Esophagus squamous epithelium (tissue), 5 donors: ENCODE measurements at regions not wholly inside any gene's neighbourhood (a gene's known extent, or its start where the extent isn't known, plus 50 kb on each side); places are given as distances from the start of the nearest gene placed in this dataset.

ENCODE experiments used
- DNase-seq: peaks from one replicate; lab custom pipeline; 2025; lab: John Stamatoyannopoulos, UW
- H3K27ac ChIP-seq, 4 donors: fragments of 200-600 bp; sonication (generic); one replicate each; pipeline ENCODE4 v1.5.1; 2016 to 2019; ENCODE audit warnings: mild to moderate bottlenecking in 1 of 4
- H3K27me3 ChIP-seq, 4 donors: fragments of 200-600 bp; sonication (generic); 1 replicate in 3 of 4; 2 replicates in 1 of 4; pipeline versions ENCODE4 v1.5.1 to v1.6.0; 2017 to 2021; ENCODE audit warnings: antibody characterized with exemption in 1 of 4
- H3K36me3 ChIP-seq, 3 donors: fragments of 200-600 bp; sonication (generic); one replicate each; pipeline ENCODE4 v1.5.1; 2016 to 2019
- H3K4me1 ChIP-seq, 3 donors: fragments of 200-600 bp; sonication (generic); one replicate each; pipeline ENCODE4 v1.5.1; 2017 to 2019
- H3K4me3 ChIP-seq, 4 donors: fragments of 200-600 bp; sonication (generic); 1 replicate in 3 of 4; 2 replicates in 1 of 4; pipeline ENCODE4 v1.5.1; 2016 to 2019; ENCODE audit warnings: mild to moderate bottlenecking in 2 of 4, moderate library complexity in 1 of 4
- H3K9me3 ChIP-seq, 3 donors: fragments of 200-600 bp; sonication (generic); one replicate each; pipeline ENCODE4 v1.5.1; 2016 to 2019
- POLR2A ChIP-seq, 4 donors: fragments of 450-650 bp; IDR thresholded peaks; one replicate each; pipeline ENCODE4 v1.6.1; 2017; ENCODE audit warnings: antibody characterized with exemption in 4 of 4, mild to moderate bottlenecking in 4 of 4, moderate library complexity in 3 of 4
- WGBS, 2 donors: methylation state at CpG; one replicate each; pipeline ENCODE4 v1.1.5; 2018; 5-methylcytosine and 5-hydroxymethylcytosine counted together
- intact Hi-C: fragments of 100-400 bp; cut with DNase I; formaldehyde crosslinking; loops from one replicate; pipeline ENCODE4 v1.15.0; 2022
- TF ChIP-seq, protein P1 (sequence below), 6 experiments: fragments of 450-650 bp in 4 of 6; fragments of 200-600 bp in 2 of 6; sonication (generic) in 2 of 6; IDR thresholded peaks; one replicate each; pipeline ENCODE4 v1.5.1; 2016 to 2019; ENCODE audit warnings: antibody characterized with exemption in 6 of 6, mild to moderate bottlenecking in 4 of 6, moderate library complexity in 4 of 6
- donor health status: DM: yes; HTN: yes; CAD: no.

DNA sequence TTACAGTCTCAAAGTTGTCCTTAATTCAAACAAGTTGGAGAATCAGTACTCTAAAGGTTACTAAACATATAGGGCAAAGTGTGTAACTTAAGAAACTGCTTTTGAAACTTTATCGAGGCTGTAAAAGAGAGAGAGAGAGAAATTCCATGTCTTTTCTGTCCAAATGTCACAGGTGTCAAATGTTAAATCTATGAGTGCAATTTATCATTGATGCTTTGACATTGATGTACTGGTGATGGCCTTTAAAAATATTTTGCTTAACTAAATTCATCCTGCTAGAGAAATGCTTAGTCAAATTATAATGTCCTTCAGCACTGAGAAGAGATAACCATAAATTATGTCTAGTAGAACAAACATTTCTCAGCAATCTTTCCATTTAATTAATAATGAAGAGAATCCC, 1602.1 kb upstream of the TMEFF2 start:
- TF ChIP-seq, protein P1, sequence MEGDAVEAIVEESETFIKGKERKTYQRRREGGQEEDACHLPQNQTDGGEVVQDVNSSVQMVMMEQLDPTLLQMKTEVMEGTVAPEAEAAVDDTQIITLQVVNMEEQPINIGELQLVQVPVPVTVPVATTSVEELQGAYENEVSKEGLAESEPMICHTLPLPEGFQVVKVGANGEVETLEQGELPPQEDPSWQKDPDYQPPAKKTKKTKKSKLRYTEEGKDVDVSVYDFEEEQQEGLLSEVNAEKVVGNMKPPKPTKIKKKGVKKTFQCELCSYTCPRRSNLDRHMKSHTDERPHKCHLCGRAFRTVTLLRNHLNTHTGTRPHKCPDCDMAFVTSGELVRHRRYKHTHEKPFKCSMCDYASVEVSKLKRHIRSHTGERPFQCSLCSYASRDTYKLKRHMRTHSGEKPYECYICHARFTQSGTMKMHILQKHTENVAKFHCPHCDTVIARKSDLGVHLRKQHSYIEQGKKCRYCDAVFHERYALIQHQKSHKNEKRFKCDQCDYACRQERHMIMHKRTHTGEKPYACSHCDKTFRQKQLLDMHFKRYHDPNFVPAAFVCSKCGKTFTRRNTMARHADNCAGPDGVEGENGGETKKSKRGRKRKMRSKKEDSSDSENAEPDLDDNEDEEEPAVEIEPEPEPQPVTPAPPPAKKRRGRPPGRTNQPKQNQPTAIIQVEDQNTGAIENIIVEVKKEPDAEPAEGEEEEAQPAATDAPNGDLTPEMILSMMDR (IDR thresholded peaks at IDR 0.05) = no peak
- TF ChIP-seq POLR2A (IDR thresholded peaks at IDR 0.05) = no peak
- 46 to 67% methylated on average over 1 of the region's 1 CpG for WGBS, 2 donors

DNA sequence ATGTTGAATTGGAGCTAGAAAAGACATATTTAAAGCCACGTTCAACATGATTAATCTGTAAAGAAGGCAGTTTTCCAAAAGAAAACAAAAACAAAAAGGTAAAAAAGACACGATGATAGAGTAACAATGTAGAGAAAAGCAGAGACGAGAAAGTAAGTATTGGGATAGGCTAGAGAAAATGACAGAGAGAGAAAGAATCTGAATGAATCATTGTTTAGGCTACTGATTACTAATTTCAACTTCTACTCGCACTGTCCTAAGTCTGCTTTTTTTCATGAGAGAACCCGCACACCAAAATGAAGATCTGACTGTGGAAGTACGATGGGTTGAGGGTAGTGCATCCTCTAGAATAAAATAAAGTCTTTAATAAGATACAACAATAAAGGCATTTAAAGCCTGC, 1599.2 kb upstream of the TMEFF2 start:
- Histone ChIP-seq H3K27ac (no peak overlapping the region), H3K36me3 (no peaks in the 10 kb centered on the region), H3K27me3 (no peaks in the 10 kb centered on the region), H3K9me3 (no peaks in the 10 kb centered on the region), H3K4me3 (no peak overlapping the region), H3K4me1 (no peaks in the 10 kb centered on the region)
- DNase-seq = no peak
- no peak for TF ChIP-seq POLR2A (IDR thresholded peaks at IDR 0.05)
- TF ChIP-seq, protein P1 (IDR thresholded peaks at IDR 0.05) = no peak
- WGBS, 2 donors = 51 to 53% methylated on average over 6 of the region's 6 CpGs
- intact Hi-C loops = no loop called here

More for the DNA sequence above, 1602.1 kb upstream of the TMEFF2 start:
- no peak for DNase-seq
- Histone ChIP-seq H3K4me3 (no peak overlapping the region), H3K27me3 (no peaks in the 10 kb centered on the region), H3K27ac (no peak overlapping the region), H3K36me3 (no peaks in the 10 kb centered on the region), H3K4me1 (no peaks in the 10 kb centered on the region), H3K9me3 (no peaks in the 10 kb centered on the region)
- intact Hi-C loops = no loop called here

DNA sequence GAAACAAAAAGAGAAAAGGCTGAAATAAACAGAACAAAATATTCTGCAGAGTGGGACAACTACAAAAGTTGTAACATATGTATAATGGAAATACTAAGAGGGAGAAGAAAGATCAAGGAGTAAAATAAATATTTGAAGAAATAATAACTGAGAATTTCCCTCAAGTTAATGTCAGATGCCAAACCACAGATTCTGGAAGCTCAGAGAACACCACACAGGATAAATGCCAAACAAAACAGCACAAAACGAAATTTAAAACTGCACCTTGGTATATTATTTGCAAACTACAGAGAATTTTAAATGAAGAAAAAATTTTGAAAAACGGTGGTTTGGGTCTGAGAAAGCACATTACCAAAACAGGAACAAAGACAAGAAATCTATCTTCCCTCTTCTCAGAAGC, 1588.9 kb upstream of the TMEFF2 start:
- WGBS, 2 donors = 11 to 37% methylated on average over 2 of the region's 2 CpGs
- Histone ChIP-seq H3K4me3 (no peak overlapping the region), H3K36me3 (no peaks in the 10 kb centered on the region), H3K4me1 (no peaks in the 10 kb centered on the region), H3K9me3 (no peaks in the 10 kb centered on the region), H3K27me3 (no peaks in the 10 kb centered on the region), H3K27ac (no peak overlapping the region)
- intact Hi-C loops = no loop called here
- DNase-seq = no peak
- TF ChIP-seq, protein P1 (IDR thresholded peaks at IDR 0.05) = no peak
- TF ChIP-seq POLR2A (IDR thresholded peaks at IDR 0.05) = no peak

DNA sequence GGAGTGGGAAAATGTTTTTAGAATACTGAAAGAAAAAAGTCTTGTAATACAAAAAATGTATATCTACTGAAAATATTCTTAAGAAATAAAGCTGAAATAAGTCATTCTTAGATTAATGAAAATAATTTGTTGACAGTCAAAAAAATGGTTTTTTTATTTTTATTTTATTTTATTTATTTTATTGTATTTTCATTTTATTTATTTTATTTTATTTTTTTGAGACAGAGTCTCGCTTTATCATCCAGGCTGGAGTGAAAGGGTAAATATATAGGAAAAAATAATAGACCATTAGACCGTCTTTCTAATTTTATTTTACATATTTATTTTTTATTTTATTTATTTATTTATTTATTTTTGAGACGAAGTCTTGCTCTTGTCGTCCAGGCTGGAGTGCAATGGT, 1583.6 kb upstream of the TMEFF2 start:
- Histone ChIP-seq H3K36me3 (no peaks in the 10 kb centered on the region), H3K9me3 (no peaks in the 10 kb centered on the region), H3K27ac (no peak overlapping the region), H3K4me3 (no peak overlapping the region), H3K27me3 (no peaks in the 10 kb centered on the region), H3K4me1 (no peaks in the 10 kb centered on the region)
- no peak for TF ChIP-seq POLR2A (IDR thresholded peaks at IDR 0.05)
- TF ChIP-seq, protein P1 (IDR thresholded peaks at IDR 0.05) = no peak
- no peak for DNase-seq
- intact Hi-C loops = no loop called here
- 85 to 91% methylated on average over 4 of the region's 4 CpGs for WGBS, 2 donors

DNA sequence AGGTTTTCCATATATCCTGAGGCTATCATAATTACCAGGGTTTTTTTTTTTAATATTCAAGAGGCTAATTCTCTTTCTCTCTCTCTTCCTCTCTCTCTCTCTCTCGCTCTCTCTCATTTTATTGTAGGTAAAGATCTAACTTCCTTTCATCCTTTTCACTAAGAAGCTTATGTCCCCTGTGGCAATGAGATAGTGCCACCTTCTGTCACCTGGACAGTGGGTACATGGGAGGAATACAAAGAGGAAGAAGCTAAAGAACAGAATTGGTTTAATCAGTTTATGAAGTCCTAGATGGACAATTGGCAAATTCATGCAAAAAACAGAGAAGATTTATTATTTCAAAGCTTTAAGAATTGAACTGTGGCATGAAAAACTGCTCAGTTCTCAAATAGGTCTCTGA, 1582.3 kb upstream of the TMEFF2 start:
- intact Hi-C loops = no loop called here
- Histone ChIP-seq H3K36me3 (no peaks in the 10 kb centered on the region), H3K4me1 (no peaks in the 10 kb centered on the region), H3K27me3 (no peaks in the 10 kb centered on the region), H3K4me3 (no peak overlapping the region), H3K9me3 (no peaks in the 10 kb centered on the region), H3K27ac (no peak overlapping the region)
- TF ChIP-seq, protein P1 (IDR thresholded peaks at IDR 0.05) = no peak
- no peak for TF ChIP-seq POLR2A (IDR thresholded peaks at IDR 0.05)
- DNase-seq = no peak
- 72 to 83% methylated on average over 1 of the region's 1 CpG for WGBS, 2 donors
